8988T (cell line): ENCODE measurements at regions not wholly inside any gene's neighbourhood (a gene's known extent, or its start where the extent isn't known, plus 50 kb on each side); places are given as distances from the start of the nearest gene placed in this dataset.

ENCODE experiments used
- DNase-seq: peaks from one replicate; pipeline ENCODE4 v3.0.0; 2011

GRCh38 chr2:7392076-7392787 lies 475.0 kb downstream of the RNF144A start:
- no peak for DNase-seq

GRCh38 chr2:7394195-7394594 lies 477.0 kb downstream of the RNF144A start:
- no peak for DNase-seq

DNA sequence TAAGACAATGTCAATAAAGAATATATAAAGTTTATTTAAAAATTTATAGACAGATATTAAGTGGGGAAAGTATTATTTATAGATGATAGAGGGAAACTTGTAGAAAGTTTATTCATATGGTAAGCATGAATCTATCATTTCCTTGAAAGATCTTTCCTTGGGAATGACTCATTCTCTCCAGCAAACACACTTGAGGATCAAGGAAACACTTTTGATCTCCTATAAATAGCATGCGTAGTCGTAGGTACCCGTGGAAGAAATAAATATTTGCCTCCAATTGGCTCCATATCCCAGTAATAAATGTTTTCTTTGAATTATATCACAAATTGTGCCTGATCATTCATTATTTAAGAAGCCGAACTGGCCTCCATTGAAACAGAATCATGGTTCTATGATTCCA lies 483.4 kb downstream of the RNF144A start:
- DNase-seq, result no peak

GRCh38 chr2:7403092-7403775 lies 486.0 kb downstream of the RNF144A start:
- DNase-seq, result no peak

DNA sequence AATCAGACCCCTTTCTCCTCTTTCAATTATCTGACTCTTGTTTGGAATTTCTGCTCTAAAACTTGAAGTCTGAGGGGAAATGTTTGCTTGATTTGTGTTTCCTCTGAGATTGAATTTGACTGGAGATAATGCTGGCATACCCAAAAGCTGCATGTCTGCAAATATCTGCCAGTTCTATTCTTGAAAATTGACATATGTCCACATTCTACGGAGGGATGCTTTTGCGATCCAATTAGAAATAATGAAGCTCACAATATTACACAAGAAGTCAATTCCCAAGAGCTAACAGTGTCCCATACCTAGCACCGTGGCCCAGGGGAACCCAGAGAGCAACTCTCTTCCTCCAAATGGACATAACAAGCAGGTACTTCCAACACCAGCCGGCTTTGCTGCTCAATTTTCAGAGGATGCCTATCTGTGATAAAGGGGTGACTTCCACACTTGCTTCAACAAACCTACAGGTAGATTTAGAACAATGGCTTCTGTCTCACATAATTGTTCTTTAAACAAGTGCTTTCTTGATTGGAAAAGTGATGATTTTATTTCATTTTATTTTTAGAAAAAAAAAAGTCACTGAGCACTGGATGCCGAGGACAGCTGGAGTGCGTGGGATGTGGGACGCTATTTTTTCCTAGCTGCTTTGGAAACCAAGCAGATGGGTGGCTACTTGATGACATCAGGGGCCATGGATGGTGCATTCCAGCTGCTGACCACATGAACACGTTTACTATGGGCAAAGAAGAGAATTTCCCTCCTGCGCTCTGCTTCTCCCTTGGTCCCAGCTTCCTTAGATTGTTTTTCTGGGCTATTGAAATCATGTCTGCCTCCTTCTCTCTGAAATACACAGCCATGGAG lies 488.9 kb downstream of the RNF144A start:
- no peak for DNase-seq

- no peak for DNase-seq
These were observed 489.8 kb downstream of the RNF144A start for GRCh38 chr2:7407001-7407400.

GRCh38 chr2:7407906-7408680 lies 490.9 kb downstream of the RNF144A start:
- DNase-seq, result no peak

- DNase-seq, result no peak
These were observed 494.5 kb downstream of the RNF144A start for GRCh38 chr2:7411691-7412090.

GRCh38 chr2:7417845-7418742 lies 500.9 kb downstream of the RNF144A start:
- no peak for DNase-seq

DNA sequence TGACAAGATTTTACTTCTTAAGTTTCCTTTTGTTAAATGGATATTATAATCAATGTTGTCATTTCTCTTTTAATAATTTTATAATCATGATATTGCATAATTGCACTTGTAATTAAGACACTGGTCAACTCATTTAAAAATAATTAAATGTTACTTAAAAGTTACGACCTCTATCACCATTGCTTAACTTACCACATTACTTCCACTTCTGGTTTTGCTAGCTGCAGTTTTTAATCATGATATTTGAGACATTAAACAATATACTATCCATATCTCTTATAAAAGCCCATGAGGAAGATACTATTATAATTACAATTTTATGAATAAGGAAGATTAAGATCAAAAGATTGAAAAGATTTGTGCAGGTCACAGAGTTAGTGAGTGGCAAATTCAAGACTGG lies 502.0 kb downstream of the RNF144A start:
- no peak for DNase-seq

DNA sequence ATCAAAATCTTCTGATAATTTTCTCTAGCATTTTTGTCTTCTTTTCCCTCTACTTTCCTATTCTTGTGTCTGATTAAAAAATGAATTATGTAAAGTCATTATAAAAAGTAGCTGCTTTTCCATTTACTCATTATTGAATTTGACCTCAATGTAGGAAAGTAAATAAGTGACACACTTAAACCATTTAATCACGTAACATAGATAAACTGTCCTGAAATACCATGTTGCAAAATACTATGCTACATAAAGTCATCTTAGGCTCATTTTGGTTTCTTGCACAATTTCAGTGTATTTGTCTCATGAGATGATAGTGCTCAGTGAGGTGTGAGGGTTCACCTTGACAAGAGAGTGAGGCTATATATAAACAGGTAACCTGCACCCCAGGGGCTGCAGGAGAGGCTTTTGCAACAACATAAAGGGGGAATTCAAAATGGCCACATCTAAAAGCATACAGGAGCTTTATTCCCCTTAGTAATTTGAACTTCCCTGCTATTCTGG lies 502.7 kb downstream of the RNF144A start:
- DNase-seq, result no peak

- DNase-seq, result no peak
These were observed 503.3 kb downstream of the RNF144A start for GRCh38 chr2:7420530-7420929.

GRCh38 chr2:7424481-7424880 lies 507.3 kb downstream of the RNF144A start:
- no peak for DNase-seq

GRCh38 chr2:7427293-7428060 lies 510.3 kb downstream of the RNF144A start:
- peak; percentile 52 for DNase-seq

GRCh38 chr2:7428454-7429204 lies 511.4 kb downstream of the RNF144A start:
- DNase-seq, result no peak

- DNase-seq, result peak; percentile 51
These were observed 512.5 kb downstream of the RNF144A start for GRCh38 chr2:7429733-7430132.

- no peak for DNase-seq
These were observed 513.2 kb downstream of the RNF144A start for GRCh38 chr2:7430421-7430868.

DNA sequence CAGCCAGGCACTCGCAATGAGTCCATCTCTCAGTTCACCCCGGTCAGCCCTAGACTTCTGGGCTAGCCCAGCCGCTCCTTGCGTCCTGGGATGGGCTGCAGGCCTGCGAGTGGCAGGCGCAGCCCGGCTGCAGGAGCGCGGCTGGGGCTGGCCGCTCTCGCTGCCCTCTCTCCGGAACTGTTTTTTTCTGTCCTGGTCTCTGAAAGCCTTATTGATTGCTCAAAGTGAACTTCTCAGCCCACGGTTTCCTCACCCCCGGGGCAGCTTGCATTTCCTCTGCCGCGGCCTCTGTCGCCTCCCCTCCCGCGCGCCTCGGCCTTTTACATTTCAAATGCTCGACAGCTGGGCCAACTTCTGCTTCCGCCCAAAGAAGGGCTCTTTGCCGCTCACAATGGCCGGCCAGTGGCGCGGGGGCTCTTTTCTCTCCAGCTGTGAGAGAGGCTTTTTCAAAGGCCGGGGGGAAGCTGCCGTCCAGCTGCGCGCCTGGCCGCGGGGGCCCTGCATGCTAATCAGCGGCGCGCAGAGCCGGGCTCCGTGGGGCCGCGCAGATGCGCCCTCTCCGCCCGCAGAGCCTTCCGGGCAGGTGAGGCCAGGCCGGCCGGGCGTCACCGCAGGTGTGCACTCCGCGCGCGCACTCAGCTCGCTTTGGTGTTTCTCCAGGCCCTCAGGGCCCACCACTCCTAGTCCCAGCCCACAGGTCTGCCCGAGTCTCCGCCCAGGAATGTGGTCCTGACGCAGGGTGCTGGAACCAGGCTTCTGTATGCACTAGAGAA lies 513.8 kb downstream of the RNF144A start:
- DNase-seq, result no peak

DNA sequence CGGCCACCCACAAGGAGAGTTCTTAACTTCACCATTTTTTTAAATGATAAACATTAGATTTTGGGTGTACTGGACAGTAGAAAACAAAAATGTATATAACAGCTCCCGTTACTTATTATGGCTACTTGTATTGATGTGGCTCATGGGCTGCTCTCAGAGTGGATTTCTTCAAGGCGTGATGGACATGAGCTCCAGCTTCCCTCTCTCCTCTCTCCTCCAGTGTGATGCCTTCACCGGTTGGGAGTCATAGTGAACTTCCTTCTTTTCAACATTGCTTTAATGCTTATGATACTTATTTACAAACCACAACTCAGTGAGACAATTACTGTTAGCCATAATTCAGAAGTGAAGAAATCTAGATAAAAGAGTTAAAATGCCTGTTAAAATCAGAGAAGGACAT lies 515.2 kb downstream of the RNF144A start:
- DNase-seq, result no peak
